Loucy (cell line): ENCODE measurements at regions not wholly inside any gene's neighbourhood (a gene's known extent, or its start where the extent isn't known, plus 50 kb on each side); places are given as distances from the start of the nearest gene placed in this dataset.

Experiments used
- H2AFZ ChIP-seq: fragments of 200-600 bp; sonication (generic); 2 replicates; pipeline ENCODE4 v1.6.0; 2016; ENCODE audit warnings: antibody characterized with exemption, mild to moderate bottlenecking, low read length, moderate library complexity
- H3F3A ChIP-seq: fragments of 200-600 bp; 2 replicates; pipeline ENCODE4 v1.6.0; 2016; ENCODE audit warnings: antibody characterized with exemption, low read depth, mild to moderate bottlenecking
- H3K27me3 ChIP-seq: fragments of 200-600 bp; sonication (generic); 2 replicates; pipeline ENCODE4 v1.6.1; 2014; ENCODE audit warnings: low read length, mild to moderate bottlenecking; ENCODE audit not compliant: insufficient read depth, poor library complexity, severe bottlenecking
- H3K36me3 ChIP-seq: fragments of 200-600 bp; sonication (generic); 2 replicates; pipeline ENCODE4 v1.6.1; 2016; ENCODE audit warnings: low read length; ENCODE audit not compliant: insufficient read depth
- H3K4me1 ChIP-seq: fragments of 200-600 bp; sonication (generic); 2 replicates; pipeline ENCODE4 v1.5.1; 2014; ENCODE audit warnings: low read length, mild to moderate bottlenecking; ENCODE audit not compliant: insufficient read depth, poor library complexity, severe bottlenecking
- H3K4me2 ChIP-seq: fragments of 200-600 bp; sonication (generic); 2 replicates; pipeline ENCODE4 v1.6.0; 2014; ENCODE audit warnings: antibody characterized with exemption, low read length, low read depth, mild to moderate bottlenecking; ENCODE audit not compliant: poor library complexity, severe bottlenecking
- H3K4me3 ChIP-seq: fragments of 200-600 bp; sonication (generic); 2 replicates; pipeline ENCODE4 v1.5.1; 2014; ENCODE audit warnings: low read length, mild to moderate bottlenecking, mixed read lengths; ENCODE audit not compliant: poor library complexity, severe bottlenecking
- H3K79me2 ChIP-seq: fragments of 200-600 bp; sonication (generic); 2 replicates; pipeline ENCODE4 v1.6.1; 2014; ENCODE audit warnings: low read length; ENCODE audit not compliant: insufficient read depth
- H3K9ac ChIP-seq: fragments of 200-600 bp; sonication (generic); 2 replicates; pipeline ENCODE4 v1.6.0; 2014; ENCODE audit warnings: mild to moderate bottlenecking, low read depth, low read length, moderate library complexity; ENCODE audit not compliant: poor library complexity, severe bottlenecking
- H3K9me2 ChIP-seq: fragments of 200-600 bp; sonication (generic); replicated peaks from 2 replicates; pipeline ENCODE4 v1.6.1; 2016; ENCODE audit warnings: low read depth, low read length, mixed read lengths
- H3K9me3 ChIP-seq: fragments of 200-600 bp; sonication (generic); 2 replicates; pipeline ENCODE4 v1.6.1; 2014; ENCODE audit warnings: mild to moderate bottlenecking, antibody characterized with exemption, low read length, low read depth; ENCODE audit not compliant: insufficient read depth
- H4K20me1 ChIP-seq: fragments of 200-600 bp; sonication (generic); 2 replicates; pipeline ENCODE4 v1.6.0; 2014; ENCODE audit warnings: antibody characterized with exemption, low read length, mild to moderate bottlenecking; ENCODE audit not compliant: insufficient read depth, poor library complexity, severe bottlenecking
- EZH2phosphoT487 ChIP-seq: fragments of 200-600 bp; IDR thresholded peaks from 2 replicates; pipeline ENCODE4 v1.6.1; 2018; ENCODE audit warnings: antibody characterized with exemption, mild to moderate bottlenecking, moderate library complexity, borderline replicate concordance
- TF ChIP-seq, protein P1 (sequence below): fragments of 200-600 bp; sonication (generic); conservative IDR thresholded peaks from 2 replicates; pipeline ENCODE4 v1.5.1; 2014; ENCODE audit warnings: mild to moderate bottlenecking, antibody characterized with exemption, low read length

DNA sequence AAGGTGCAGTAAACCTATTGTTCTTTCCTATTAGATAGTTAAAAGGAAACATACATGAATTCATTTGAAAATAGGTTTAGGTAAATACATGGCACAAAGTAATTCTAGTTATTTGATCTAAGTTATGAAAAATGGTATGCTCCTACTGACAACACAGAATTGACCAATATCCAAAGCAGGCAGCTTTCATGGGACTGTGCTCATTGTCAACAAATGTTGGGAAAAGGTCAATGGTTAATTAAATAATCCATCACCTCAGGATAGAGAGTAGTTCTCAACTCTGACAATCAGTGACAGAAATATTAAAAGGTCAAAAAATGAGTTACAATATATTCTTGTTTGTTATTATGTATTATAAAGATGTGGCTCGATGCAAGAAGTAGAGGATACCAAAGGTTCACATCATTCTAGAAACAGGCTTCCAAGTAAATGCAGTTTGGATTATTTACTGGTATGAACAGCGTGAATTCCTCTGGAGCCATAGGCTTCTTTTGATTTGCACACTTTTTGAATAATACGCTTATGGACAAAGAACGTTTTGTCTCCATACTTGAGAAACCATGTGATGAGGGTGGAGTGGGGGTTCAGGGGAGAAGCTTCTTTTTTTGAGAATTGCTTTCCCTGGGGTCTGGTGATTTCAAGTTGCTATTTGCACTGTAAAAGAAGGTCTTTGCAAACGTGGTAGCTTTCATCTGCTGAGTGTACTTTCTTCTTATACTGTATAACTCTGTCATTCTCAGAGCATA lies 422.0 kb upstream of the ZEB2 start:
- TF ChIP-seq, protein P1, sequence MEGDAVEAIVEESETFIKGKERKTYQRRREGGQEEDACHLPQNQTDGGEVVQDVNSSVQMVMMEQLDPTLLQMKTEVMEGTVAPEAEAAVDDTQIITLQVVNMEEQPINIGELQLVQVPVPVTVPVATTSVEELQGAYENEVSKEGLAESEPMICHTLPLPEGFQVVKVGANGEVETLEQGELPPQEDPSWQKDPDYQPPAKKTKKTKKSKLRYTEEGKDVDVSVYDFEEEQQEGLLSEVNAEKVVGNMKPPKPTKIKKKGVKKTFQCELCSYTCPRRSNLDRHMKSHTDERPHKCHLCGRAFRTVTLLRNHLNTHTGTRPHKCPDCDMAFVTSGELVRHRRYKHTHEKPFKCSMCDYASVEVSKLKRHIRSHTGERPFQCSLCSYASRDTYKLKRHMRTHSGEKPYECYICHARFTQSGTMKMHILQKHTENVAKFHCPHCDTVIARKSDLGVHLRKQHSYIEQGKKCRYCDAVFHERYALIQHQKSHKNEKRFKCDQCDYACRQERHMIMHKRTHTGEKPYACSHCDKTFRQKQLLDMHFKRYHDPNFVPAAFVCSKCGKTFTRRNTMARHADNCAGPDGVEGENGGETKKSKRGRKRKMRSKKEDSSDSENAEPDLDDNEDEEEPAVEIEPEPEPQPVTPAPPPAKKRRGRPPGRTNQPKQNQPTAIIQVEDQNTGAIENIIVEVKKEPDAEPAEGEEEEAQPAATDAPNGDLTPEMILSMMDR: no peak
- TF ChIP-seq EZH2phosphoT487: no peak
- no peaks in the 10 kb centered on the region for H4K20me1 ChIP-seq
- no peaks in the 10 kb centered on the region for H3K79me2 ChIP-seq
- H3K36me3 ChIP-seq: no peaks in the 10 kb centered on the region
- H3K4me2 ChIP-seq: no peak overlapping the region
- H3K9ac ChIP-seq: no peak overlapping the region
- no peak overlapping the region for H2AFZ ChIP-seq
- H3K9me3 ChIP-seq: no peaks in the 10 kb centered on the region
- no peaks in the 10 kb centered on the region for H3K9me2 ChIP-seq
- no peak overlapping the region for H3K4me3 ChIP-seq
- no peaks in the 10 kb centered on the region for H3K27me3 ChIP-seq
- H3F3A ChIP-seq: no peaks in the 10 kb centered on the region
- H3K4me1 ChIP-seq: no peaks in the 10 kb centered on the region

DNA sequence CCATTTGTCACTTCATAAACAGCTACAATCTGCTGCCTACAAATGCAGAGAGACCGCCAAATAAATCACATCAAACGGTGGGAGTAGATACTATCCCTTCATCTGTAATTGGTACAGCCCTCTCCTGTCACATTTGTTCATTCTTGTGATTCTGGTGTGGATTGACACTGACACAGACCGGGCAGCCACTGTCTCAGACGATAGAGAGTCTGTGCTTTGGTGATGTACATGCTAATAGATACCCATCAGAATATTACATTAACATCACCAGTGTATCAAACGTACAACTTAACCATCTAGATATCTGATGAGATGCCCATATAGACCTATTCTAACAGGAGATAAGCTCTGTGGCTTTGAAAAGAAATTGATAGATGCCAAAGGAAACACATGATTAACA lies 419.7 kb upstream of the ZEB2 start:
- H2AFZ ChIP-seq: no peak overlapping the region
- TF ChIP-seq EZH2phosphoT487: no peak
- TF ChIP-seq, protein P1: no peak
- no peaks in the 10 kb centered on the region for H3K9me2 ChIP-seq

DNA sequence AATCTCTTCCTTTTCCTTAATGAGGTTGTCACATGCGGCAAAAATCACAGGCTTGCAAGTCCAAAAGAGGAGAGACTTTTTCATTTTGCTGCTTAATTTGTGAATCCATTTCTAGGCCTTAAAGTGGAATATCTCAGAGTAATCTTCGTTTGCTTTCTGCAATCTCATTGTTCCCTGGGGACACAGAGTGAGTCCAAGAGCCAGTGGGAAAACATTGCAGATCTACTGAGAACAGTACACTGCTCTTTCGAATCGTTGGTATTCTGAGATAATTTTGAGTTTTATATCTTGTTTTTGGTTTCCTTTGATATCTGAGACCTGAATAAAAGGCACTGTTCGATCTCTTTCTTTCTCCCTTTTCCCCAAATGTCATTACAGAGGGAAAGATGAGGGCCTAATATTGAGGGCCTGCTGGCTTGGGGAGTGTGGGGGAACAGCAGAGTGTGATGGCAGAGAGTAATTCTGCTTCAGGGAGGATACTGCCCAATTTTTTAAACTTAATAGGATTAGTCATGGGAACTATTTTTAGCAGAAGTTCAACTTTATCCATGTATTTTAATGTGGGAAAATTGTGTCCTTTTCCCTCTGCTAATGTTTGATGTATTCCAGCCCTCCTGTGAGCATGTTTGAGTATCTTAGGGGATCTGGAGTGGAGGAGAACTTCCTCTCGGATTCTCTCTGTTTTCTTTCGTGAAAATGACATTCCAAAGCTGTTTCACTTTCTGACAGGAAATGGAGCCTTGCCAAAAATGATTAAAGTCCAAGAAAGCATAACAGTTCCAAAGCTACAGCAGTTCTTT lies 418.2 kb upstream of the ZEB2 start:
- H3K4me3 ChIP-seq: no peak overlapping the region
- H2AFZ ChIP-seq: no peak overlapping the region

More for the DNA sequence above, 419.7 kb upstream of the ZEB2 start:
- Histone ChIP-seq H3K79me2 (no peaks in the 10 kb centered on the region), H4K20me1 (no peaks in the 10 kb centered on the region), H3K9ac (no peak overlapping the region), H3K36me3 (no peaks in the 10 kb centered on the region), H3K4me3 (no peak overlapping the region), H3F3A (no peaks in the 10 kb centered on the region), H3K27me3 (no peaks in the 10 kb centered on the region), H3K4me1 (no peaks in the 10 kb centered on the region), H3K4me2 (no peak overlapping the region), H3K9me3 (no peaks in the 10 kb centered on the region)

More for the DNA sequence above, 418.2 kb upstream of the ZEB2 start:
- no peak for TF ChIP-seq EZH2phosphoT487
- TF ChIP-seq, protein P1: no peak
- H4K20me1 ChIP-seq: no peaks in the 10 kb centered on the region
- H3K36me3 ChIP-seq: no peaks in the 10 kb centered on the region
- no peaks in the 10 kb centered on the region for H3K27me3 ChIP-seq
- no peaks in the 10 kb centered on the region for H3K79me2 ChIP-seq
- H3K9me2 ChIP-seq: no peaks in the 10 kb centered on the region
- no peaks in the 10 kb centered on the region for H3K9me3 ChIP-seq
- H3F3A ChIP-seq: no peaks in the 10 kb centered on the region
- H3K9ac ChIP-seq: no peak overlapping the region
- H3K4me2 ChIP-seq: no peak overlapping the region
- H3K4me1 ChIP-seq: no peaks in the 10 kb centered on the region
